ENCODE measurements at regions not wholly inside any gene's neighbourhood (a gene's known extent, or its start where the extent isn't known, plus 50 kb on each side); places are given as distances from the start of the nearest gene placed in this dataset.

GRCh38 chr7:47690902-47691558 lies 109.1 kb upstream of the TNS3 start:
- DNase-seq (ENCODE audit: low spot score) = peak; percentile 31

- DNase-seq (ENCODE audit: low spot score) = no peak
Observed at GRCh38 chr7:47689558-47689957, 107.6 kb upstream of the TNS3 start.

GRCh38 chr7:47688311-47689100 lies 106.6 kb upstream of the TNS3 start:
- no peak for DNase-seq (ENCODE audit: low spot score)

GRCh38 chr7:47685712-47686376 lies 103.9 kb upstream of the TNS3 start:
- no peak for DNase-seq (ENCODE audit: low spot score)

GRCh38 chr7:47685151-47685550 lies 103.2 kb upstream of the TNS3 start:
- DNase-seq (ENCODE audit: low spot score) = no peak

- DNase-seq (ENCODE audit: low spot score) = no peak
Observed at GRCh38 chr7:47684728-47685127, 102.8 kb upstream of the TNS3 start.

- no peak for DNase-seq (ENCODE audit: low spot score)
Observed at GRCh38 chr7:47683485-47683898, 101.6 kb upstream of the TNS3 start.

GRCh38 chr7:47682874-47683273 lies 101.0 kb upstream of the TNS3 start:
- no peak for DNase-seq (ENCODE audit: low spot score)

GRCh38 chr7:47681249-47681810 lies 99.4 kb upstream of the TNS3 start:
- DNase-seq (ENCODE audit: low spot score) = no peak

- no peak for DNase-seq (ENCODE audit: low spot score)
Observed at GRCh38 chr7:47678641-47679380, 96.9 kb upstream of the TNS3 start.

- DNase-seq (ENCODE audit: low spot score) = no peak
Observed at GRCh38 chr7:47677664-47678063, 95.8 kb upstream of the TNS3 start.

GRCh38 chr7:47677093-47677492 lies 95.2 kb upstream of the TNS3 start:
- no peak for DNase-seq (ENCODE audit: low spot score)

- DNase-seq (ENCODE audit: low spot score) = no peak
Observed at GRCh38 chr7:47672977-47673381, 91.1 kb upstream of the TNS3 start.

- DNase-seq (ENCODE audit: low spot score) = no peak
Observed at GRCh38 chr7:47672271-47672791, 90.4 kb upstream of the TNS3 start.

GRCh38 chr7:47671358-47671757 lies 89.4 kb upstream of the TNS3 start:
- no peak for DNase-seq (ENCODE audit: low spot score)

GRCh38 chr7:47670729-47671128 lies 88.8 kb upstream of the TNS3 start:
- no peak for DNase-seq (ENCODE audit: low spot score)

- no peak for DNase-seq (ENCODE audit: low spot score)
Observed at GRCh38 chr7:47669901-47670384, 88.0 kb upstream of the TNS3 start.

GRCh38 chr7:47669178-47669891 lies 87.4 kb upstream of the TNS3 start:
- peak; percentile 91 for DNase-seq (ENCODE audit: low spot score)

- peak; percentile 38 for DNase-seq (ENCODE audit: low spot score)
Observed at GRCh38 chr7:47666164-47666862, 84.4 kb upstream of the TNS3 start.

- no peak for DNase-seq (ENCODE audit: low spot score)
Observed at GRCh38 chr7:47664650-47665195, 82.8 kb upstream of the TNS3 start.
